Gastrocnemius medialis (tissue), 4 donors: ENCODE measurements at regions not wholly inside any gene's neighbourhood (a gene's known extent, or its start where the extent isn't known, plus 50 kb on each side); places are given as distances from the start of the nearest gene placed in this dataset.

ENCODE experiments used
- POLR2A ChIP-seq, 2 donors: fragments of 450-650 bp; IDR thresholded peaks; one replicate each; pipeline ENCODE4 v1.6.1; 2017; ENCODE audit warnings: antibody characterized with exemption in 2 of 2, mild to moderate bottlenecking in 2 of 2, moderate library complexity in 2 of 2
- TF ChIP-seq, protein P1 (sequence below), 5 experiments: fragments of 450-650 bp in 3 of 5; fragments of 200-600 bp in 2 of 5; sonication (generic) in 2 of 5; IDR thresholded peaks in 4 of 5; conservative IDR thresholded peaks in 1 of 5; 1 replicate in 4 of 5; 2 replicates in 1 of 5; pipeline ENCODE4 v1.5.1; 2016 to 2019; ENCODE audit warnings: antibody characterized with exemption in 5 of 5, mild to moderate bottlenecking in 3 of 5, moderate library complexity in 3 of 5

DNA sequence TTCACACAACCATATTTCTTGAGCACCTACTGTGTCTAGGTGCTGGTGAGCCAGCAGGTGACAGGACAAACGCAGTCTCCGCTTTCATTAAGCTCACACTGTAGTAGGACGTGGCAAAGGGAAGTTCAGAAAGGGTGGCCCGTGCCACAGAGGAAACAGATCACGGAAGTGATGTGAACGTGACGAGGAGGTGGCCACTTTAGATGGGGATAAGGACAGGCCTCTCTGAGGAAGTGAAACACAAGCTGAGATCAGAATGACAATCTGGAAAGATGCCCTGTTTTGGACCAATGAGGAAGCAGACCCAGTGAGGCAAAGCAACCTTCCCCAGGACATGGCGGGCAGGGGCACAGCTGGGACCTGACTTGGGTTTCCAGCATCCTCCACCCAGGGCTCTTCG is 127.4 kb upstream of the PRMT8 start:
- TF ChIP-seq, protein P1, sequence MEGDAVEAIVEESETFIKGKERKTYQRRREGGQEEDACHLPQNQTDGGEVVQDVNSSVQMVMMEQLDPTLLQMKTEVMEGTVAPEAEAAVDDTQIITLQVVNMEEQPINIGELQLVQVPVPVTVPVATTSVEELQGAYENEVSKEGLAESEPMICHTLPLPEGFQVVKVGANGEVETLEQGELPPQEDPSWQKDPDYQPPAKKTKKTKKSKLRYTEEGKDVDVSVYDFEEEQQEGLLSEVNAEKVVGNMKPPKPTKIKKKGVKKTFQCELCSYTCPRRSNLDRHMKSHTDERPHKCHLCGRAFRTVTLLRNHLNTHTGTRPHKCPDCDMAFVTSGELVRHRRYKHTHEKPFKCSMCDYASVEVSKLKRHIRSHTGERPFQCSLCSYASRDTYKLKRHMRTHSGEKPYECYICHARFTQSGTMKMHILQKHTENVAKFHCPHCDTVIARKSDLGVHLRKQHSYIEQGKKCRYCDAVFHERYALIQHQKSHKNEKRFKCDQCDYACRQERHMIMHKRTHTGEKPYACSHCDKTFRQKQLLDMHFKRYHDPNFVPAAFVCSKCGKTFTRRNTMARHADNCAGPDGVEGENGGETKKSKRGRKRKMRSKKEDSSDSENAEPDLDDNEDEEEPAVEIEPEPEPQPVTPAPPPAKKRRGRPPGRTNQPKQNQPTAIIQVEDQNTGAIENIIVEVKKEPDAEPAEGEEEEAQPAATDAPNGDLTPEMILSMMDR (IDR thresholded peaks at IDR 0.05 in 4 of 5, conservative IDR thresholded peaks at IDR 0.05 in 1 of 5): no peak
- no peak for TF ChIP-seq POLR2A (IDR thresholded peaks at IDR 0.05)
